Brain microvascular endothelial cell (primary cell): ENCODE measurements at regions not wholly inside any gene's neighbourhood (a gene's known extent, or its start where the extent isn't known, plus 50 kb on each side); places are given as distances from the start of the nearest gene placed in this dataset.

Experiments
- DNase-seq: peaks from one replicate; pipeline ENCODE4 v3.0.0-alpha.2; 2020
- H3K27ac ChIP-seq: fragments of 250-450 bp; sonication (Bioruptor Pico); 2 replicates; pipeline ENCODE4 v1.5.1; 2020; ENCODE audit warnings: mild to moderate bottlenecking, moderate library complexity
- H3K27me3 ChIP-seq: fragments of 250-450 bp; sonication (Bioruptor Pico); replicated peaks from 2 replicates; pipeline ENCODE4 v1.5.1; 2020; ENCODE audit warnings: mild to moderate bottlenecking
- H3K36me3 ChIP-seq: fragments of 250-450 bp; sonication (Bioruptor Pico); replicated peaks from 2 replicates; pipeline ENCODE4 v1.5.1; 2020; ENCODE audit warnings: mild to moderate bottlenecking
- H3K4me3 ChIP-seq: 2 replicates; pipeline ENCODE4 v1.5.1; 2011; ENCODE audit warnings: low read depth, mild to moderate bottlenecking, control low read depth, low read length, moderate library complexity
- CTCF ChIP-seq: IDR thresholded peaks from 2 replicates; pipeline ENCODE4 v1.5.1; 2011; ENCODE audit warnings: low read depth, mild to moderate bottlenecking, moderate library complexity, low read length, control low read depth, inconsistent platforms; ENCODE audit errors: missing control alignments
- in situ Hi-C: cut with HindIII; loops from 2 replicates; pipeline ENCODE4 v1.10.0; 2017; ENCODE audit warnings: low sequenced_read_pairs, low pct_ligation_motif_present

GRCh38 chr3:83131236-83131635, 1369.8 kb upstream of the GBE1 start:
- no peak for TF ChIP-seq CTCF
- Histone ChIP-seq H3K36me3 (no peaks in the 10 kb centered on the region), H3K27ac (no peak overlapping the region), H3K4me3 (no peak overlapping the region), H3K27me3 (no peaks in the 10 kb centered on the region)
- DNase-seq, result no peak
- in situ Hi-C loops, result no loop called here

GRCh38 chr3:83122774-83123350, 1361.4 kb upstream of the GBE1 start:
- TF ChIP-seq CTCF, result no peak
- H3K27ac ChIP-seq, result no peak overlapping the region
- H3K36me3 ChIP-seq, result no peaks in the 10 kb centered on the region
- no peaks in the 10 kb centered on the region for H3K27me3 ChIP-seq
- H3K4me3 ChIP-seq, result no peak overlapping the region
- in situ Hi-C loops, result no loop called here
- no peak for DNase-seq

GRCh38 chr3:83093222-83093572, 1331.8 kb upstream of the GBE1 start:
- H3K36me3 ChIP-seq, result no peaks in the 10 kb centered on the region
- TF ChIP-seq CTCF, result no peak
- no peak for DNase-seq
- no peak overlapping the region for H3K27ac ChIP-seq
- H3K27me3 ChIP-seq, result no peaks in the 10 kb centered on the region
- no peak overlapping the region for H3K4me3 ChIP-seq
- in situ Hi-C loops, result no loop called here

GRCh38 chr3:83092521-83093221, 1331.2 kb upstream of the GBE1 start:
- H3K36me3 ChIP-seq, result no peaks in the 10 kb centered on the region
- in situ Hi-C loops, result no loop called here
- DNase-seq, result no peak
- H3K27ac ChIP-seq, result no peak overlapping the region
- H3K27me3 ChIP-seq, result no peaks in the 10 kb centered on the region
- no peak overlapping the region for H3K4me3 ChIP-seq
- no peak for TF ChIP-seq CTCF

- no peak for DNase-seq
- TF ChIP-seq CTCF, result no peak
- in situ Hi-C loops, result no loop called here
- Histone ChIP-seq H3K27me3 (no peaks in the 10 kb centered on the region), H3K27ac (no peak overlapping the region), H3K36me3 (no peaks in the 10 kb centered on the region), H3K4me3 (no peak overlapping the region)
Measured at GRCh38 chr3:83076041-83076440, 1314.6 kb upstream of the GBE1 start.

- DNase-seq, result no peak
- no peak for TF ChIP-seq CTCF
- no peak overlapping the region for H3K4me3 ChIP-seq
Measured at GRCh38 chr3:83074485-83074884, 1313.0 kb upstream of the GBE1 start.

More at GRCh38 chr3:83074485-83074884, 1313.0 kb upstream of the GBE1 start:
- H3K36me3 ChIP-seq, result no peaks in the 10 kb centered on the region
- in situ Hi-C loops, result no loop called here
- H3K27ac ChIP-seq, result no peak overlapping the region
- no peaks in the 10 kb centered on the region for H3K27me3 ChIP-seq
